GM12872 (cell line): ENCODE measurements at regions not wholly inside any gene's neighbourhood (a gene's known extent, or its start where the extent isn't known, plus 50 kb on each side); places are given as distances from the start of the nearest gene placed in this dataset.

Experiments used
- TF ChIP-seq, protein P1 (sequence below): IDR thresholded peaks from 3 replicates; pipeline ENCODE4 v1.5.1; 2011; ENCODE audit warnings: low read depth, mild to moderate bottlenecking, low read length, moderate library complexity; ENCODE audit not compliant: insufficient read depth

DNA sequence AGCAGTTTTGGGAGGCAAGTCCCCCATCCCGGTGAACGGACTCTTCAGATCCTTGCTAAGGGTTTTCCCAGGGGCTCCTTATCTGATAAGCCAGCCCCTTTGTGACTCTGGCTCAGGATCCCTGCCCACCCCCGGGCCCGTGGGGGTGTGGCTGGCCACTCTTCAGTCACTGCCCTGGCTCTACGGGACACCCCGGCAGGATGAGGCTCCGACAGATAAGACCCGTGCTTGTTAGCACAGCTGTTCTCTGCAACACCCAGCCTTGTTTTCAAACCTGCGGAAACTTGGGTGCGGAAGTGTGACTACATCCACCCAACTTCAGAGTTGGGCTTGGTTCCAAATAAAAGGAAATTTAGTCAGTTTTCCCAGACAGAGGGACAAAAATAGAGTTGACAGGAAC lies 66.7 kb upstream of the PODXL start:
- TF ChIP-seq, protein P1, sequence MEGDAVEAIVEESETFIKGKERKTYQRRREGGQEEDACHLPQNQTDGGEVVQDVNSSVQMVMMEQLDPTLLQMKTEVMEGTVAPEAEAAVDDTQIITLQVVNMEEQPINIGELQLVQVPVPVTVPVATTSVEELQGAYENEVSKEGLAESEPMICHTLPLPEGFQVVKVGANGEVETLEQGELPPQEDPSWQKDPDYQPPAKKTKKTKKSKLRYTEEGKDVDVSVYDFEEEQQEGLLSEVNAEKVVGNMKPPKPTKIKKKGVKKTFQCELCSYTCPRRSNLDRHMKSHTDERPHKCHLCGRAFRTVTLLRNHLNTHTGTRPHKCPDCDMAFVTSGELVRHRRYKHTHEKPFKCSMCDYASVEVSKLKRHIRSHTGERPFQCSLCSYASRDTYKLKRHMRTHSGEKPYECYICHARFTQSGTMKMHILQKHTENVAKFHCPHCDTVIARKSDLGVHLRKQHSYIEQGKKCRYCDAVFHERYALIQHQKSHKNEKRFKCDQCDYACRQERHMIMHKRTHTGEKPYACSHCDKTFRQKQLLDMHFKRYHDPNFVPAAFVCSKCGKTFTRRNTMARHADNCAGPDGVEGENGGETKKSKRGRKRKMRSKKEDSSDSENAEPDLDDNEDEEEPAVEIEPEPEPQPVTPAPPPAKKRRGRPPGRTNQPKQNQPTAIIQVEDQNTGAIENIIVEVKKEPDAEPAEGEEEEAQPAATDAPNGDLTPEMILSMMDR, result no peak

DNA sequence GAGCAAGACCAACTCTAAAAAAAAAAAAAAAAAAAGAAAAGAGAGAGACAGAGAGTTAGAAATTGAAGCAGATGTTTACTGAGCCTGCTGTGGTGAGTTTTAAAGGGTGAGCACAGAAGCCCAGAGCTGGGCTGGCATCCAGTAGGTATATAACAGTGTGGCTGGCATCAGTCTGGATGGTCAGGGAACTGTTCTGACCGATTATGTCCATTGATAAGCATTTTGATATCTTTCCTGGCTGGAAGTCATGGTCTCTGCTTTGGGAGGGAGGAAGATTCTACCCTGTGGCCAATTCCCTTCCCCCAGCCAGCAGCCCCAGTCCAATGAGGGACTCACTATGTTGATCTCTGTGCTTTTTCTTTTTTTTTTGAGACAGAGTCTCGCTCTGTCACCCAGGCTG lies 65.2 kb upstream of the PODXL start:
- TF ChIP-seq, protein P1, result no peak

DNA sequence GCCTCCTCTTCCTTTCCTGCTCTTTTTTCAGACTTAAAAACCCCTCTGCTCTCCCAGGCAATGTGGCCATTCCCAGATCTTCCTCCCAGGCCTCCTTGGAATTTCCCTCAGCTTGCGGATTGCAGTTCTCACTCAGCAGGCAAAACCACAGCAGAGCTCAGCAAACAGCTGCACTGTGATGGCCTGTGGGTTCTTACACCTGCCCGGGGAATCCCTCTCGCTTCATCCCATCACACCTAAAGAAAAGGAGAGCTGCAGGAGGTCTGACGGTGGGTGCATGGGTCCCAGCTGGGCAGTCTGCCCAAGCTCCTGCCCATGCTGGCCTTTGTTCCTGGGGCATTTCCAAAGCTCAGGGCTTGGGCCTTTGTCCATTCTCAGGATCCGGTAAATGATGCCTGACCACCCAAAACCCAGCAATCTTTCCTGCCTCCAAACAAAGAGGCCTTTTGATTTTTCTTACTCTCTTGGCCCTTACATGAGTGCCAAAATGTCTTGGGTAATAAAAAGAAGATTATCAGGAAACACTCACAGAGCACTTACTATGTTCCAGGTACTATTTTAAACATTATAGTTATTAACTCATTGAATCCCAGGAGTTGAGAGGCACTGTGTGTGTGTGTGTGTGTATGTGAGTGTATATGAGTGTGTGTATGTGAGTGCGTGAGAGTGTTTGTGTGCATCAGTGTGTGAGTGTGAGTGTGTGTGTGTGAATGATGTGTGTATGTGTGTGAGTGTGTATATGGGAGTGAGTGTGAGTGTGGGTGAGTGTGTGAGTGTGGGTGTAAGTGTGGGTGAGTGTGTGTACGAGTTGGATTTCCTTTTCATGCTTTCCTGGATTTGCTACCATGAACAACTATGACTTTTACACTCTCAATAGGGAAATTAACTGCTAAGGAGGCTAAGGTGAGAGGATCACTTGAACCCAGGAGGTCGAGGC lies 64.5 kb upstream of the PODXL start:
- TF ChIP-seq, protein P1, result no peak

DNA sequence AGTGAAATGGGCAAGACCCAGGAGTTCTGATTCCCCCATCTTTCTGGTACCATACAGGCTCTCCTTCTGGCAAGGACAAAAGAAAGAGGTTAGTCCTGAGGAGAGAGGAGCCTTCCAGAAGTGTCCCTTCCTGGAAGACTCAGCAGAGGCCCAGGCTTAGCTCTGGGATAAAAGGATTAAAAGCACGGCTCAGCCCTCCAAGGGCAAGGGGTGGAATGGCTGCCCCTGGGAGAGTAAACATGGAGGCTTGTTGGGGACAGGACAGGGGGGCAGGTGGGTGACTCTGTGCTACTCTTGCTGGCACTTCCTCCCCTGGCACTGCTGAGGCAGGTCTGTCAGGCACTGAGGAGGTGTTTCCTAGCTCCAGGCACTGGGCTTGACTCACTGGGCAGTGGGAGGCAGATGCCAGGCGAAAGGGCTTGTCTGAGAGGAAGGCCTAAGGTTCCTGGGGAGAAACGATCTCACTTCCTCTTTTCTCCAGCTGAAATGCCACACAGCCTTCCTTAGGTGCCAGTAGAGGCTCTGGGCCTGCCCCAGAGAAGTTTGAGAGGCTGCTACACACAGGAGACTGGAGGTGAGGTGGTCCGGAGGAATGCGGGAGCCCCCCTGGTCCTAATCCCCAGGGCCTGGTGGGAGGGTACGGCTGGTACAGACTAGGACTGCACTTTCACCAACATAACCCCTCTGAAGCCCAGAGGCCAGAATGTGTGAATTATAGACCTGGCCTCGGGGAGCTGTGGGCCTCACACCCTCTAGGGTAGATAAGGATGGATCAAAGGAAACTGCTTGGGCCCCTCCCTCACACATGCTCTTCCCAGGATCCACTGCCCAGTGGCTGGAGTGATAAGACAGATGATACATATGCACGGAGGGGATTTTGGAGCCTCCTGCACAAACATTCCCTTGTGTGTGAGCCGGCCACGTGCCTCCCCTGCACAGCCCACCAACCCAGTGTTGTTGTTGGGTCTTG lies 63.2 kb upstream of the PODXL start:
- TF ChIP-seq, protein P1, result no peak

DNA sequence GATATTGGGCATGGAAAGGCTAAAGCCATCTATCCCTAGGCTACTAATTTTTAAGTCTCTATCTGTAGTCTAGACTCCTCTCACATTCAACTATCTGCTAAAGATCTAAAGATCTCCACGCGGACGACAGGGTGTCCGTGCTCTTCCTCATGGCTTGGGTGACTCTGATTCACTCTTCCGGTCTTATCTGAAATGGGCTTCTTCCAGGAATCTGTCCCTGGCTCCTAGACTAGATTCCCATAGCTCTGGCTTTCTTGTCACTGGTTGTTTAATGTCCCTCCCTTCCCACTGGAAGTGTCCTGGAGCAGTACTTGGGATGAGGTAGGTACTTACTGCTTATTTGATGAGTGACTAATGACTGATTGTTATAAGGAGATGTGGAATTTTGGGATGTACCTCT lies 62.0 kb upstream of the PODXL start:
- TF ChIP-seq, protein P1, result no peak

DNA sequence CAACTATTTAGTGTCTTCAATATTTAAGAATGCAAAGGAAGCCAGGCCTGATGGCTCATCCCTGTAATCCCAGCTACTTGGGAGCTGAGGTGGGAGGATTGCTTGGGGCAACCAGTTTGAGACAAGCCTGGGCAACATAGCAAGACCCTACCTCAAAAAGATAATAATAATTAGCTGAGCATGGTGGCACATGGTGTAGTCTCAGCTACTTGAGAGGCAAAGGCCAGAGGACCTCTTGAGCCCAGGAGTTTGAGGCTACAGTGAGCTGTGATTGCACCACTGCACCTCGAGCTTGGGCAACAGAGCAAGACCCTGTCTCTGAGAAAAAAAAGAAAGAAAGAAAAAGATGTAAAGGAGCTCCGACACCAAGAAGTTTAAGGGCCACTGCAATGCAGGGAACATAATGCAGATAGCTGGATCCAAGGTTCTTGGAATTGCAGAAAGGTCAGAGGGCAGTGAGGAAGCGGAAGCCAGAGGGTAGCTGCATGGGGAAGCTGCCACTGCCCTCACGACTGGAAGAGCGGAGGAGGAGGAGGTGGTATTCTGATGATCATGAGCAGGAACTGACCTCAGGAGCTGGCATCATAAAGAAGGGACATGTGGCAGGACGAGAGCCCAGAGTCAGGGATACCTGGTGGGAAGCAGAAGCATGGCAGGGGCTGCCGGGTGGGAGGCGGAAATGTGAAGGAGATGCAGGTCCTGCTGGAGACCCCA lies 60.2 kb upstream of the PODXL start:
- TF ChIP-seq, protein P1, result no peak
